K562 (cell line): ENCODE measurements at regions not wholly inside any gene's neighbourhood (a gene's known extent, or its start where the extent isn't known, plus 50 kb on each side); places are given as distances from the start of the nearest gene placed in this dataset.

ENCODE experiments used
- BRD4 ChIP-seq: fragments of 200-600 bp; sonication (generic); IDR thresholded peaks from 2 replicates; pipeline ENCODE4 v1.6.1; 2017; ENCODE audit warnings: inconsistent platforms
- CEBPB ChIP-seq: fragments of 450-650 bp; IDR thresholded peaks from 2 replicates; pipeline ENCODE4 v1.6.1; 2016; ENCODE audit warnings: missing genetic modification characterization, missing compliant biosample characterization
- CREM ChIP-seq: IDR thresholded peaks from 2 replicates; pipeline ENCODE4 v1.6.1; 2014; ENCODE audit warnings: antibody characterized with exemption, low read depth
- NCOA2 ChIP-seq, 2 experiments: fragments of 450-650 bp; IDR thresholded peaks; 2 replicates each; pipeline ENCODE4 v1.6.1; 2018; ENCODE audit warnings: mild to moderate bottlenecking in 2 of 2, moderate library complexity in 1 of 2; ENCODE audit not compliant: partially characterized antibody in 2 of 2
- NR0B1 ChIP-seq: fragments of 450-650 bp; IDR thresholded peaks from one replicate; pipeline ENCODE4 v1.6.1; 2018; ENCODE audit warnings: mild to moderate bottlenecking, moderate library complexity; ENCODE audit not compliant: partially characterized antibody
- PTTG1 ChIP-seq: fragments of 450-650 bp; IDR thresholded peaks from 2 replicates; pipeline ENCODE4 v1.6.1; 2016; ENCODE audit warnings: low read depth, mild to moderate bottlenecking, missing genetic modification characterization, missing compliant biosample characterization
- REST ChIP-seq, 2 experiments: fragments of 450-650 bp; formaldehyde crosslinking in 1 of 2; IDR thresholded peaks; 2 replicates each; pipeline versions ENCODE4 v1.4.0 to v1.6.1; 2014 to 2020; ENCODE audit warnings: mild to moderate bottlenecking in 2 of 2, borderline replicate concordance in 1 of 2, low read depth in 1 of 2
- RUNX1 ChIP-seq: sonication (generic); IDR thresholded peaks from 2 replicates; pipeline ENCODE4 v1.6.1; 2016; ENCODE audit warnings: antibody characterized with exemption, low read depth
- SREBF1 ChIP-seq: fragments of 150-350 bp; IDR thresholded peaks from 2 replicates; pipeline ENCODE4 v1.6.1; 2014; ENCODE audit warnings: antibody characterized with exemption, low read depth, low read length, borderline replicate concordance
- TAF7 ChIP-seq: fragments of 450-650 bp; IDR thresholded peaks from 2 replicates; pipeline ENCODE4 v1.6.1; 2016; ENCODE audit warnings: missing genetic modification characterization, missing compliant biosample characterization
- USF2 ChIP-seq: sonication (generic); formaldehyde crosslinking; IDR thresholded peaks from 2 replicates; pipeline ENCODE4 v1.5.0; 2020; ENCODE audit warnings: missing genetic modification reagents
- ZNF586 ChIP-seq: fragments of 450-650 bp; formaldehyde crosslinking; conservative IDR thresholded peaks from 2 replicates; pipeline ENCODE4 v1.4.0; 2020; ENCODE audit warnings: mild to moderate bottlenecking, moderate library complexity
- TF ChIP-seq, protein P1 (sequence below), 2 experiments: fragments of 450-650 bp; IDR thresholded peaks; 2 replicates each; pipeline ENCODE4 v1.6.1; 2018; ENCODE audit warnings: mild to moderate bottlenecking in 2 of 2, low read depth in 1 of 2; ENCODE audit not compliant: partially characterized antibody in 2 of 2

- peak; percentile 59 for TF ChIP-seq PTTG1 (tag)
- peak; percentile 98 for TF ChIP-seq CEBPB (tag)
- TF ChIP-seq TAF7 (tag) = no peak
- peak; percentile 71 for TF ChIP-seq USF2 (CRISPR knock-in tag)
- TF ChIP-seq SREBF1 = no peak
- TF ChIP-seq, protein P1, sequence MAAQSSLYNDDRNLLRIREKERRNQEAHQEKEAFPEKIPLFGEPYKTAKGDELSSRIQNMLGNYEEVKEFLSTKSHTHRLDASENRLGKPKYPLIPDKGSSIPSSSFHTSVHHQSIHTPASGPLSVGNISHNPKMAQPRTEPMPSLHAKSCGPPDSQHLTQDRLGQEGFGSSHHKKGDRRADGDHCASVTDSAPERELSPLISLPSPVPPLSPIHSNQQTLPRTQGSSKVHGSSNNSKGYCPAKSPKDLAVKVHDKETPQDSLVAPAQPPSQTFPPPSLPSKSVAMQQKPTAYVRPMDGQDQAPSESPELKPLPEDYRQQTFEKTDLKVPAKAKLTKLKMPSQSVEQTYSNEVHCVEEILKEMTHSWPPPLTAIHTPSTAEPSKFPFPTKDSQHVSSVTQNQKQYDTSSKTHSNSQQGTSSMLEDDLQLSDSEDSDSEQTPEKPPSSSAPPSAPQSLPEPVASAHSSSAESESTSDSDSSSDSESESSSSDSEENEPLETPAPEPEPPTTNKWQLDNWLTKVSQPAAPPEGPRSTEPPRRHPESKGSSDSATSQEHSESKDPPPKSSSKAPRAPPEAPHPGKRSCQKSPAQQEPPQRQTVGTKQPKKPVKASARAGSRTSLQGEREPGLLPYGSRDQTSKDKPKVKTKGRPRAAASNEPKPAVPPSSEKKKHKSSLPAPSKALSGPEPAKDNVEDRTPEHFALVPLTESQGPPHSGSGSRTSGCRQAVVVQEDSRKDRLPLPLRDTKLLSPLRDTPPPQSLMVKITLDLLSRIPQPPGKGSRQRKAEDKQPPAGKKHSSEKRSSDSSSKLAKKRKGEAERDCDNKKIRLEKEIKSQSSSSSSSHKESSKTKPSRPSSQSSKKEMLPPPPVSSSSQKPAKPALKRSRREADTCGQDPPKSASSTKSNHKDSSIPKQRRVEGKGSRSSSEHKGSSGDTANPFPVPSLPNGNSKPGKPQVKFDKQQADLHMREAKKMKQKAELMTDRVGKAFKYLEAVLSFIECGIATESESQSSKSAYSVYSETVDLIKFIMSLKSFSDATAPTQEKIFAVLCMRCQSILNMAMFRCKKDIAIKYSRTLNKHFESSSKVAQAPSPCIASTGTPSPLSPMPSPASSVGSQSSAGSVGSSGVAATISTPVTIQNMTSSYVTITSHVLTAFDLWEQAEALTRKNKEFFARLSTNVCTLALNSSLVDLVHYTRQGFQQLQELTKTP (IDR thresholded peaks at IDR 0.05; ENCODE audit: low read depth in 1 of 2, partially characterized antibody in 2 of 2) = peak; percentile 44 to 63
- TF ChIP-seq REST (IDR thresholded peaks at IDR 0.05; ENCODE audit: borderline replicate concordance) = peak; percentile 11; the same call in 1 of the 2 replicates
- TF ChIP-seq REST (CRISPR knock-in tag; IDR thresholded peaks at IDR 0.05; ENCODE audit: low read depth) = no peak
- no peak for TF ChIP-seq RUNX1
- TF ChIP-seq NR0B1 = no peak
- 0 out of 2 replicates have a peak, but pooled peaks have one; percentile 53 for TF ChIP-seq ZNF586 (CRISPR knock-in tag)
- peak; percentile 80; the same call in 1 of the 2 replicates for TF ChIP-seq BRD4
- TF ChIP-seq NCOA2 (IDR thresholded peaks at IDR 0.05; ENCODE audit: partially characterized antibody in 2 of 2) = no peak
- TF ChIP-seq CREM = peak; percentile 44
Measured at GRCh38 chr3:72322264-72322976, 525.8 kb downstream of the SHQ1 start (continued).
